ENCODE measurements at regions not wholly inside any gene's neighbourhood (a gene's known extent, or its start where the extent isn't known, plus 50 kb on each side); places are given as distances from the start of the nearest gene placed in this dataset.

GRCh38 chr10:58969576-58969975 is 206.9 kb upstream of the PHYHIPL start:
- ChIA-PET POLR2A (interaction anchor here (0.8 kb wide), 1 partner anchor 422 kb away, joined by 3 read pairs; no protein-coding TSS in a partner anchor), CTCF (no interaction called here)
- DNase-seq (ENCODE audit: extremely low spot score) = no peak
- TF ChIP-seq NFRKB (IDR thresholded peaks at IDR 0.05) = no peak
- no peak for TF ChIP-seq FOXA1 (IDR thresholded peaks at IDR 0.05)
- no peak for TF ChIP-seq SUZ12 (IDR thresholded peaks at IDR 0.05)
- no peak for TF ChIP-seq FOXM1 (IDR thresholded peaks at IDR 0.05; ENCODE audit: borderline replicate concordance)
- no peak for TF ChIP-seq FOXK2 (IDR thresholded peaks at IDR 0.05)
- no peak for TF ChIP-seq L3MBTL2 (conservative IDR thresholded peaks at IDR 0.05)
- TF ChIP-seq TARDBP (IDR thresholded peaks at IDR 0.05) = no peak
- TF ChIP-seq CTBP1 (IDR thresholded peaks at IDR 0.05; ENCODE audit: borderline replicate concordance) = no peak
- TF ChIP-seq PKNOX1 (IDR thresholded peaks at IDR 0.05) = no peak
- TF ChIP-seq BHLHE40 (IDR thresholded peaks at IDR 0.05; ENCODE audit: borderline replicate concordance) = no peak
- no peak for TF ChIP-seq SP1 (IDR thresholded peaks at IDR 0.05)
- no peak for TF ChIP-seq HDGF (IDR thresholded peaks at IDR 0.05; ENCODE audit: borderline replicate concordance)
- TF ChIP-seq LEF1 (IDR thresholded peaks at IDR 0.05; ENCODE audit: borderline replicate concordance) = no peak
- TF ChIP-seq ZNF384 (IDR thresholded peaks at IDR 0.05) = no peak
- no peak for TF ChIP-seq ARNT (IDR thresholded peaks at IDR 0.05)
- no peak for TF ChIP-seq ELF4 (IDR thresholded peaks at IDR 0.05)

GRCh38 chr10:58970160-58970915 is 206.1 kb upstream of the PHYHIPL start:
- no peak for TF ChIP-seq SUZ12 (IDR thresholded peaks at IDR 0.05)
- no peak for TF ChIP-seq ZNF384 (IDR thresholded peaks at IDR 0.05)
- no peak for TF ChIP-seq CTBP1 (IDR thresholded peaks at IDR 0.05; ENCODE audit: borderline replicate concordance)
- TF ChIP-seq ELF4 (IDR thresholded peaks at IDR 0.05) = no peak
- no peak for TF ChIP-seq TARDBP (IDR thresholded peaks at IDR 0.05)
- TF ChIP-seq LEF1 (IDR thresholded peaks at IDR 0.05; ENCODE audit: borderline replicate concordance) = no peak
- TF ChIP-seq FOXK2 (IDR thresholded peaks at IDR 0.05) = no peak
- no peak for TF ChIP-seq HDGF (IDR thresholded peaks at IDR 0.05; ENCODE audit: borderline replicate concordance)
- TF ChIP-seq L3MBTL2 (conservative IDR thresholded peaks at IDR 0.05) = no peak
- no peak for TF ChIP-seq BHLHE40 (IDR thresholded peaks at IDR 0.05; ENCODE audit: borderline replicate concordance)
- ChIA-PET POLR2A (interaction anchor here (0.8 kb wide), 1 partner anchor 421 kb away, joined by 3 read pairs; no protein-coding TSS in a partner anchor), CTCF (no interaction called here)
- DNase-seq (ENCODE audit: extremely low spot score) = no peak

- DNase-seq (ENCODE audit: extremely low spot score) = no peak
- ChIA-PET CTCF (no interaction called here), POLR2A (no interaction called here)
- TF ChIP-seq SP1 (IDR thresholded peaks at IDR 0.05) (no peak), BHLHE40 (IDR thresholded peaks at IDR 0.05; ENCODE audit: borderline replicate concordance) (no peak), FOXA1 (IDR thresholded peaks at IDR 0.05) (no peak), PKNOX1 (IDR thresholded peaks at IDR 0.05) (no peak), FOXM1 (IDR thresholded peaks at IDR 0.05; ENCODE audit: borderline replicate concordance) (no peak), LEF1 (IDR thresholded peaks at IDR 0.05; ENCODE audit: borderline replicate concordance) (no peak), FOXK2 (IDR thresholded peaks at IDR 0.05) (no peak), L3MBTL2 (conservative IDR thresholded peaks at IDR 0.05) (no peak), ELF4 (IDR thresholded peaks at IDR 0.05) (no peak), NFRKB (IDR thresholded peaks at IDR 0.05) (no peak), SUZ12 (IDR thresholded peaks at IDR 0.05) (no peak), ARNT (IDR thresholded peaks at IDR 0.05) (no peak), HDGF (IDR thresholded peaks at IDR 0.05; ENCODE audit: borderline replicate concordance) (no peak), ZNF384 (IDR thresholded peaks at IDR 0.05) (no peak), CTBP1 (IDR thresholded peaks at IDR 0.05; ENCODE audit: borderline replicate concordance) (no peak), TARDBP (IDR thresholded peaks at IDR 0.05) (no peak)
Observed at GRCh38 chr10:58971211-58971610, 205.2 kb upstream of the PHYHIPL start.

GRCh38 chr10:58971796-58972491 is 204.5 kb upstream of the PHYHIPL start:
- no peak for DNase-seq (ENCODE audit: extremely low spot score)
- CTCF ChIA-PET = no interaction called here
- POLR2A ChIA-PET = no interaction called here
- no peak for TF ChIP-seq BHLHE40 (IDR thresholded peaks at IDR 0.05; ENCODE audit: borderline replicate concordance)
- no peak for TF ChIP-seq PKNOX1 (IDR thresholded peaks at IDR 0.05)
- TF ChIP-seq FOXA1 (IDR thresholded peaks at IDR 0.05) = no peak
- no peak for TF ChIP-seq FOXK2 (IDR thresholded peaks at IDR 0.05)
- TF ChIP-seq HDGF (IDR thresholded peaks at IDR 0.05; ENCODE audit: borderline replicate concordance) = no peak
- TF ChIP-seq NFRKB (IDR thresholded peaks at IDR 0.05) = no peak
- TF ChIP-seq CTBP1 (IDR thresholded peaks at IDR 0.05; ENCODE audit: borderline replicate concordance) = no peak
- TF ChIP-seq ELF4 (IDR thresholded peaks at IDR 0.05) = no peak
- TF ChIP-seq TARDBP (IDR thresholded peaks at IDR 0.05) = no peak

GRCh38 chr10:58972576-58973234 is 203.7 kb upstream of the PHYHIPL start:
- ChIA-PET CTCF (no interaction called here), POLR2A (no interaction called here)
- no peak for DNase-seq (ENCODE audit: extremely low spot score)

More at GRCh38 chr10:58972576-58973234, 203.7 kb upstream of the PHYHIPL start:
- TF ChIP-seq ZNF384 (IDR thresholded peaks at IDR 0.05) (no peak), ELF4 (IDR thresholded peaks at IDR 0.05) (no peak), FOXK2 (IDR thresholded peaks at IDR 0.05) (no peak), SUZ12 (IDR thresholded peaks at IDR 0.05) (no peak)
